NCI-H1105 (cell line): ENCODE measurements at regions not wholly inside any gene's neighbourhood (a gene's known extent, or its start where the extent isn't known, plus 50 kb on each side); places are given as distances from the start of the nearest gene placed in this dataset.
"Not testable (repeated sequence)": the region's sequence is repeated elsewhere in the genome, so short reads cannot be mapped to it uniquely, and the experiment has no call there.

Source experiments
- DNase-seq: peaks from one replicate; lab custom pipeline; 2025; lab: John Stamatoyannopoulos, UW

- no peak for DNase-seq
Measured at GRCh38 chr7:101146-102046, 91.0 kb upstream of the FAM20C start.

GRCh38 chr7:102047-102711 lies 90.2 kb upstream of the FAM20C start:
- DNase-seq: no peak

DNA sequence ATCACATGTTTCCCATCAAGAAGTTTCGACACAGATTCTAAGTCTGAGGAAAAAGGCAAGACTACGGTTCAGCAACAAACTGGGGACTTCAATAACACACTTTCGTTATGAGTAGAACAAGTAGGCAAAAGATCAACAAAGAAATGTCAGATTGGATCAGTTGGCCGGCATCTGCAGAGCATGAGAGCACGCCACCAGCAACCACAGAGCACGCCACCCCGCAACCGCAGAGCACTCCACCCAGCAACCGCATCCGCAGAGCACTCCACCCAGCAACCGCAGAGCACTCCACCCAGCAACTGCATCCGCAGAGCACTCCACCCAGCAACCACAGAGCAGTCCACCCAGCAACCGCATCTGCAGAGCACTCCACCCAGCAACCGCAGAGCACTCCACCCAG lies 89.7 kb upstream of the FAM20C start:
- no peak for DNase-seq

DNA sequence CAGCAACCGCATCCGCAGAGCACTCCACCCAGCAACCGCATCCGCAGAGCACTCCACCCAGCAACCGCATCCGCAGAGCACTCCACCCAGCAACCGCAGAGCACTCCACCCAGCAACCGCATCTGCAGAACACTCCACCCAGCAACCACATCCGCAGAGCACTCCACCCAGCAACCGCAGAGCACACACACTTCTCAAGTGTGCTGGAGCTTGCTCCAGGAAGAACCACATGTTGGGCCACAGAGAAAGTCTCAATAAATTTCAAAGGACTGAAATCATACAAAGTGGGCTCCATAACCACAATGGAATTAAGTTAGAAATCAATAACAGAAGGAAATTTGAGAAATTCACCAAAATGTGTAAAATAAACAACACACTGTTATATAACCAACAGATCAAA lies 88.4 kb upstream of the FAM20C start:
- DNase-seq: not testable (repeated sequence)

DNA sequence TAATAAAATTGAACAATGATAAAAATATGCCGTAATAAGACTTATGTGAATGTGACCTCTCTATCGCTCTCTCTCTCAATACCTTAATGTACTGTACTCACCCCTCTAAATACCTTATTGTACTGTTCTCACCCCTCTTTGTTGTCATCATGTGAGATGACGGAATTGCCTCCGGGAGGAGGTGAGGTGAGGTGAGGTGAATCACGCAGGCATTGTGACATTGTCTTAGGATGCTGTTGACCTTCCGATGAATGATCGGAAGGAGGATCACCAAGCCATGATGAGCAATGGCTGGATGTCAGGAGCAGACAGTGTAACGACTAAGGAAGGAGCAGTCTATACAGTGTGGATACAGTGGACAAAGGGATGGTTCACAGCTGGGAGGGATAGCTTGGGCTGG lies 87.4 kb upstream of the FAM20C start:
- DNase-seq: no peak

DNA sequence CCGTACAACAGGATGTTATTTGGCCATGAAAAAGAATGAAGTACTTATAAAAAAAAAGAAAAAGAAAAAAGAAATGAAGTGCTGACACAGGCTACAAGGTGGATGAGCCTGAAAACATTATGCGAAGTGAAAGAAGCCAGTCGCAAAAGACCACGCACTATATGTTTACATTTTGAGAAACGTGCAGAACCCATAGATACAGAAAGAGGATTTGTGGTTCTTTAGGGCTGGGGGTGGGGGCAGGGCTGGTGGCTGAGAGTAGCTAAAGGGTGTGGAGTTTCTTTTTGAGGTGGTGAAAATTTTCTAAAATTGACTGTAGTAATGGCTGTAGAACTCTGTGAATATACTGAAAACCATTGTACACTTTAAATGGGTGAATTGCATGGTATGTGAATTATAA lies 86.0 kb upstream of the FAM20C start:
- DNase-seq: no peak

DNA sequence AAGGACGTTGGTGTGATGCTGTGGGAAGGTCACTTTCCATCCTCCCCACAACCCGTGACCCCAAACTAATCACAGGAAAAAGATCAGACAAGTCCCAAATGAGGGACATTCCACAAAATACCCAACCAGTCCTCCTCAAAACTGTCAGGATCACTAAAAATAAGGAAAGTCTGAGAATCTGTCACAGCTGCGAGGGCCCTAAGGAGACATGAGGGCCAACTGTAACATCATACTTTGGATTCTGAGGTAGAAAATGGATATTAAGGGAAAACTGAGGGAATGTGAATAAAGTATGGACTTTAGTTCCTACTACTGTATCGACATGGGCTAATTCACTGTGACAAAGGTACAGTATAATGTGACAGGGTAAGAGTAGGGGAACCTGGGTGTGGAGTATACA lies 85.1 kb upstream of the FAM20C start:
- no peak for DNase-seq

- no peak for DNase-seq
Measured at GRCh38 chr7:107907-108306, 84.5 kb upstream of the FAM20C start.

GRCh38 chr7:109094-109493 lies 83.3 kb upstream of the FAM20C start:
- DNase-seq: no peak

- no peak for DNase-seq
Measured at GRCh38 chr7:109898-110556, 82.3 kb upstream of the FAM20C start.

DNA sequence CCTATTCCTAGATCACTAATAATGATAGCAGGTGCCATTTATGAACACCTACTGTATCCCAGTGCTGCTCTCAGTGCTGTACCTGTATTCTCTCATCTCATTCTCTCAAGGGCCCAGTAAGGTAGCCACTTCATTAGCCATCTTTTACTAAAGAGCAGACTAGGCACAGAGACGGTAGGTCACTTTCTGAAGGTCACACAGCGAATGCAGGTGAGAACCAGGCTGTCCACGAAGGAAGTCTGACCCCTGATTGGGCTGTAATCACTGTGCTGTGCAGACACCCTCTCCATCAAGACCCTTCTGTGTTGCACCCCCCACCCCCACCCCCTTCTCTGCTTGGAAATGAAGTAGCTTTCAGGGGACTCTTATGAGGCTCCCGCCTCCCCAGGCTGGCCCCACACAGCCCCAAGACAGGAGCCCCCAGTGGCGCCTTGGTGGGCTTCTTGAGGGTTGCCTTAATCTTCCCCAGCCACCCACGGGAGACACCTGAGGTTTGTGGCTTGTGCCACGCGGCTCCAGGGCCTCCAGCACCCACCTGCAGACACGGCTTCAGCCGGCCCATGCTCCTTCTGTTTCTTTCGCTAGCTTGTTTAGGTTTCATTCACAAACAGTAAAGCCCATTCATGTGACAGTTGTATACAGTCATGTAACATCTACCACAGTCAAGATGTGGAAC lies 81.7 kb upstream of the FAM20C start:
- DNase-seq: no peak

DNA sequence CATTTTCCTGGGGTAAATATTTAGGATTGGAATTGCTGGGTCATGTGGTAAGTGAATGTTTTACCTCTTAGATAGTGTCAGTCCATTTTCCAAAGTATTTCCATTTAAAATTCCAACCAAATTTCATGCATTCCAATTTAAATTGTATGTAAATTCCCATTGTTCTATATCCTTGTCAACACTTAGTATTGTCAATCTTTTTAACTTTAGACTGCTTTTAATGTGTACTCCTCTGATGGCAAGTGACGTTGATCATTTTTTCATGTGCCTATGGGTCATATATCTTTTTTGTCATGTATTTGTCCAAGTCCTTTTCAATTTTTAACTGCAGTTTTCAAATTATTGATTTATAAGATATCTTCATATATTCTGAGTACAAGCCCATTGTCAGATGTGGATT lies 80.8 kb upstream of the FAM20C start:
- no peak for DNase-seq

GRCh38 chr7:112881-113280 lies 79.5 kb upstream of the FAM20C start:
- no peak for DNase-seq

DNA sequence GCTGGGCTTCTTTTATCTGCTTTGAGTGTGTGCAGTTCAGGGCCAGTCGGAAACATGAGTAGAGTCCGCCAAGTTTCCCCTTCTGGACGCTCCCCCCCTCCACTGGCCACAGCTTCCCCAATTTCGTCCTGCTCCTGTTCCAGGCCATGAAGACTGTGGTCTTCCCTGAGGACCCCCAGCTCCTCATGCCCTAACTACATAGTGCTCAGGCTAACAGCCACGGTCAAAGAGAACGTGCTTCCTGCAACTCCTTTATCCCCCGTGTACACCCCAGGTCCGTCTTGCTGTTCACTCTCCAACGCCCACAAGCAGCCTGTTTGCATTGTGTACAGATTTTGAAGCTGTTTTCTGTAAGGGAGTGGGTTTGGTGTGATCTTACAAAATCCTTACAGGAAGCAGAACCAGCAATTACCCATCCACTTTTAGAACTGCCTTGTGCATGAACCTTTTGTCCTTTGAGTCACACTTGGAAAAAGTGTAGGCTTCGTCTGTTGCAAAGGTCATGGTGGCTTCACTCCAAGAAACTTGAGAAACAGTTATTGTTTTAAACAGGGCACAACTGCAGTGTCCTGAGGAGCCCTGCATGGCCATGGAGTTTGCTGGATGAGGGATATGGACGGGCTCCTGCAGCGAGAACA lies 77.0 kb upstream of the FAM20C start:
- no peak for DNase-seq

- DNase-seq: no peak
Measured at GRCh38 chr7:116188-116981, 76.0 kb upstream of the FAM20C start.

DNA sequence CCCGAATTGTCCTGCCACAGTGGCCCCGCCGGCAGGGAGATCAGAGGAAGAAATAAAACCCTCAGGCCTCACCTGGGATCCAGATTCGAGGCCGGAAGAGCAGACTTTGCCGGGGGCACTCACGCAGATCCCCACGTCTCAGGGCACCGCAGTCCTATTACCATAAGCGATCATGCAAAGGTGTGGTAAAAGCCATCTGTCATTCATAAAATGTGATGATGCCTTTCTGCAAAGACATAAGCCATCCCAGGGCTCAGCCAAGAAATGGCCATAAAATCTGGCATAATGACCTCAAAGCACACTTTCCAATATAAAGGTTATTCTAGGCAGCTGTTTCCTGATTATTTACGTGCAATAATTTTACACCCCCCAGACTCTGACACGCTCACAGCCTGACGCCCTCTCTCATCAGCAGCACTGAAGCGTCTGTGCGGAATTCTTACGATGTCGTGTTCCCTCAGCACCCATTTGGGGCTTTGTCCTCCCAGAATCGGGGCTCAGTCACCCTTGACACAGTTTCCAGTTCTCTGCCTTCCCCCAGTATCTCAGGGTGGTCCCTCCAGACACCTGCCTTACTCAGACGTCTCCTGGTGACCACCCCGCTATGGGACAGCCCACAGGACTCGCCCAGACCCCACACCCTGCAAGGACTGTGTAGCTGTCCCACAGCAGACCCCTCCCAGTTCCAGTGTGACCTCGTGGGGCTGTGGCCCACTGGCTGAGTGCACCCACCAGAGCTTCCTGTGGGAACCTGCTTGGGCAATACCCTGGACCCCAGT lies 74.3 kb upstream of the FAM20C start:
- DNase-seq: no peak

- no peak for DNase-seq
Measured at GRCh38 chr7:118615-119391, 73.6 kb upstream of the FAM20C start.

DNA sequence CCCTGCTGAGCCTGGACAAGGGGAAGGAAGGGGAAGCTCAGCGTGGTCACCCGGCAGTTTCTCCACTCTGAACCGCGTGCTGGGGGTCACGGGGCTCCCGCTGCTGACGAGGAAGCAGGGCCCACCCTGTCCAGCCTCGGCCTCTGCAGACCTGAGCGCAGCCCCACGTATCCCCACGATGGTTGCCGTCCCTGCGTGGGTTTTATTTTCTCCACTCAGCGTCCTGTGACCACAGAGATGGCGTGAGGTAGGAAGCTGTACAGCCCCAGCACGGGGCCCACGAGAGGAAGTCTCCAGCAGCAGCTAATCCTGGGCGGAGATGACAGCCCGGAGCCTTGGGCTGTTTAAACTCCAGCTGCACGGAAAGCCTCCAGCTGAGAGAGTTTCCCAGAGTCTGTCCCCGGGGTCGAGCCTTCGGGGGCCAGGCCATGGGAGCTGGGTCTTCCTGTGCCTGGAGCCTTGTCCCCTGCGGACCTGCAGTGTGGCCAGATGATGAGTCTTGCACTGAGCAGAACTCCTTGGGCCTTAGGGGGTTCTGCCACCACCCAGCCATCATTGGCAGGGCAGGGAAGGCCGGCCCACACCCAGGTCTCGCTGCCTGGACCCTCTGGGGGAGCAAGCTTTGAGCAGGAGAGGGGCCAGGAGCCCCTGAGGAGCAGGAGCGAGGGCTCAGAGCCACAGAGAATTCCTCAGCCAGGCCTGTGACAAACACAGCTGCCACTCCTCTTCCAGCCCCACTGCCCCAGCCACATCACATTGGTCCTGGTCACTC lies 72.8 kb upstream of the FAM20C start:
- no peak for DNase-seq
